Naive thymus-derived CD4-positive, alpha-beta T cell (primary cell): ENCODE measurements at regions not wholly inside any gene's neighbourhood (a gene's known extent, or its start where the extent isn't known, plus 50 kb on each side); places are given as distances from the start of the nearest gene placed in this dataset.

Source experiments
- ATAC-seq: fragments of 150-1000 bp; cut with Tn5 transposase; 2 replicates; pipeline ENCODE4 v1.10.0; 2021; ENCODE audit warnings: mild to moderate bottlenecking, moderate library complexity
- CTCF ChIA-PET: fragments of 350-600 bp; sonication (Branson Sonifier 250); formaldehyde crosslinking; loops from one replicate; lab custom pipeline; 2021; ENCODE audit warnings: antibody characterized with exemption; lab: Charles Lee
- POLR2A ChIA-PET: fragments of 350-600 bp; sonication (Branson Sonifier 250); formaldehyde crosslinking; loops from one replicate; lab custom pipeline; 2021; ENCODE audit warnings: antibody characterized with exemption, inconsistent platforms; lab: Charles Lee
- DNase-seq, 9 donors: peaks; one replicate each; pipeline versions ENCODE4 v3.0.0 to v3.0.0-alpha.2; 2020 to 2022; ENCODE audit warnings: mixed read lengths in 1 of 9
- H3K27ac ChIP-seq: one replicate; pipeline ENCODE4 v1.7.0; 2013; ENCODE audit warnings: mild to moderate bottlenecking, low read depth, low read length, moderate library complexity
- H3K27me3 ChIP-seq, 2 donors: one replicate each; pipeline ENCODE4 v1.7.0; 2013; ENCODE audit warnings: low read length in 2 of 2, mild to moderate bottlenecking in 2 of 2, moderate library complexity in 2 of 2; ENCODE audit not compliant: control insufficient read depth in 2 of 2, insufficient read depth in 2 of 2
- H3K36me3 ChIP-seq, 3 experiments: 1 replicate in 2 of 3; 2 replicates in 1 of 3; pipeline ENCODE4 v1.7.0; 2013; ENCODE audit warnings: low read length in 3 of 3, mild to moderate bottlenecking in 3 of 3, moderate library complexity in 1 of 3; ENCODE audit not compliant: insufficient read depth in 3 of 3, control insufficient read depth in 2 of 3
- H3K4me1 ChIP-seq, 2 donors: one replicate each; pipeline ENCODE4 v1.7.0; 2013; ENCODE audit warnings: low read length in 2 of 2, mild to moderate bottlenecking in 2 of 2, moderate library complexity in 1 of 2; ENCODE audit not compliant: control insufficient read depth in 2 of 2, insufficient read depth in 2 of 2
- H3K4me3 ChIP-seq: 2 replicates; pipeline ENCODE4 v1.7.0; 2013; ENCODE audit warnings: mild to moderate bottlenecking, low read length
- H3K9me3 ChIP-seq, 3 experiments: 1 replicate in 2 of 3; 2 replicates in 1 of 3; pipeline ENCODE4 v1.7.0; 2013; ENCODE audit warnings: low read length in 3 of 3; ENCODE audit not compliant: control insufficient read depth in 2 of 3
- H3K27ac Mint-ChIP-seq, 9 donors: one replicate each; pipeline ENCODE4 v1.8.0; 2020 to 2022; ENCODE audit warnings: mixed read lengths in 9 of 9, mild to moderate bottlenecking in 8 of 9, moderate library complexity in 5 of 9, inconsistent platforms in 2 of 9
- H3K27me3 Mint-ChIP-seq, 5 donors: one replicate each; pipeline ENCODE4 v1.8.0; 2021 to 2022; ENCODE audit warnings: mixed read lengths in 5 of 5, mild to moderate bottlenecking in 1 of 5
- H3K36me3 Mint-ChIP-seq, 5 donors: one replicate each; pipeline ENCODE4 v1.8.0; 2020 to 2022; ENCODE audit warnings: mixed read lengths in 5 of 5, mild to moderate bottlenecking in 3 of 5, inconsistent platforms in 1 of 5
- H3K4me1 Mint-ChIP-seq, 7 donors: one replicate each; pipeline ENCODE4 v1.8.0; 2020 to 2022; ENCODE audit warnings: mixed read lengths in 7 of 7, mild to moderate bottlenecking in 3 of 7, inconsistent platforms in 1 of 7
- H3K4me3 Mint-ChIP-seq, 10 donors: one replicate each; pipeline ENCODE4 v1.8.0; 2020 to 2022; ENCODE audit warnings: mild to moderate bottlenecking in 10 of 10, mixed read lengths in 10 of 10, moderate library complexity in 6 of 10, inconsistent platforms in 2 of 10
- H3K9me3 Mint-ChIP-seq, 11 donors: one replicate each; pipeline ENCODE4 v1.8.0; 2020 to 2022; ENCODE audit warnings: mixed read lengths in 11 of 11, mild to moderate bottlenecking in 4 of 11, inconsistent platforms in 1 of 11, moderate library complexity in 1 of 11
- intact Hi-C, 2 donors: fragments of 100-400 bp; cut with micrococcal nuclease; formaldehyde crosslinking; loops; one replicate each; pipeline ENCODE4 v1.15.1; 2023

- Histone ChIP-seq H3K27ac (no peak overlapping the region), H3K4me3 (no peak overlapping the region), H3K36me3 (no peaks in the 10 kb centered on the region), H3K4me1 (no peaks in the 10 kb centered on the region), H3K27me3 (no peaks in the 10 kb centered on the region), H3K9me3 (no peaks in the 10 kb centered on the region)
- no peak for DNase-seq
- Mint-ChIP-seq H3K4me3 (no peak overlapping the region), H3K27me3 (peaks cover 0 to 15% (median 8%) of the 10 kb centered on the region in 5 donors), H3K36me3 (no peaks in the 10 kb centered on the region), H3K4me1 (no peaks in the 10 kb centered on the region), H3K9me3 (peaks cover 0 to 2% (median 0%) of the 10 kb centered on the region in 11 donors), H3K27ac (no peak overlapping the region)
- POLR2A ChIA-PET, result no interaction called here
- CTCF ChIA-PET, result no interaction called here
- intact Hi-C loops, result no loop called here
- no peak for ATAC-seq
Measured at GRCh38 chr12:97216848-97217247, 245.8 kb upstream of the RMST start.

GRCh38 chr12:97222391-97222790, 240.2 kb upstream of the RMST start:
- no peak for ATAC-seq
- H3K27me3 Mint-ChIP-seq, result peaks cover 0 to 15% (median 10%) of the 10 kb centered on the region in 5 donors
- Histone ChIP-seq H3K36me3 (no peaks in the 10 kb centered on the region), H3K9me3 (no peaks in the 10 kb centered on the region), H3K27me3 (no peaks in the 10 kb centered on the region), H3K4me1 (no peaks in the 10 kb centered on the region), H3K4me3 (no peak overlapping the region), H3K27ac (no peak overlapping the region)
- no peak for DNase-seq
- no peaks in the 10 kb centered on the region for H3K36me3 Mint-ChIP-seq
- ChIA-PET POLR2A (no interaction called here), CTCF (no interaction called here)
- no peak overlapping the region for H3K4me3 Mint-ChIP-seq
- no peak overlapping the region for H3K27ac Mint-ChIP-seq
- peaks cover 0 to 4% (median 0%) of the 10 kb centered on the region in 11 donors for H3K9me3 Mint-ChIP-seq
- intact Hi-C loops, result no loop called here
- H3K4me1 Mint-ChIP-seq, result no peaks in the 10 kb centered on the region

- no peak for DNase-seq
- POLR2A ChIA-PET, result no interaction called here
- Mint-ChIP-seq H3K27me3 (peaks cover 0 to 15% (median 10%) of the 10 kb centered on the region in 5 donors), H3K27ac (no peak overlapping the region), H3K9me3 (peaks cover 0 to 4% (median 0%) of the 10 kb centered on the region in 11 donors), H3K4me1 (no peaks in the 10 kb centered on the region), H3K4me3 (no peak overlapping the region), H3K36me3 (no peaks in the 10 kb centered on the region)
- Histone ChIP-seq H3K27me3 (no peaks in the 10 kb centered on the region), H3K9me3 (no peaks in the 10 kb centered on the region), H3K4me1 (no peaks in the 10 kb centered on the region), H3K36me3 (no peaks in the 10 kb centered on the region), H3K4me3 (no peak overlapping the region), H3K27ac (no peak overlapping the region)
- CTCF ChIA-PET, result no interaction called here
- no peak for ATAC-seq
- intact Hi-C loops, result no loop called here
Measured at GRCh38 chr12:97223419-97223818, 239.2 kb upstream of the RMST start.

- H3K27ac Mint-ChIP-seq, result no peak overlapping the region
- no peaks in the 10 kb centered on the region for H3K4me1 ChIP-seq
- H3K27me3 Mint-ChIP-seq, result peaks cover 0 to 18% (median 4%) of the 10 kb centered on the region in 5 donors
- intact Hi-C loops, result no loop called here
- no peaks in the 10 kb centered on the region for H3K36me3 Mint-ChIP-seq
- no peak overlapping the region for H3K4me3 Mint-ChIP-seq
- ATAC-seq (no peak), DNase-seq (no peak)
- H3K27me3 ChIP-seq, result no peaks in the 10 kb centered on the region
- no peaks in the 10 kb centered on the region for H3K4me1 Mint-ChIP-seq
- H3K36me3 ChIP-seq, result no peaks in the 10 kb centered on the region
- POLR2A ChIA-PET, result no interaction called here
- no peaks in the 10 kb centered on the region for H3K9me3 ChIP-seq
- no peak overlapping the region for H3K4me3 ChIP-seq
- H3K9me3 Mint-ChIP-seq, result peaks cover 0 to 11% (median 1%) of the 10 kb centered on the region in 11 donors
- CTCF ChIA-PET, result no interaction called here
- H3K27ac ChIP-seq, result no peak overlapping the region
Measured at GRCh38 chr12:97229004-97229403, 233.6 kb upstream of the RMST start.

- Mint-ChIP-seq H3K4me3 (no peak overlapping the region), H3K27me3 (peaks cover 0 to 23% (median 6%) of the 10 kb centered on the region in 5 donors), H3K9me3 (peaks cover 0 to 4% (median 0%) of the 10 kb centered on the region in 11 donors), H3K27ac (no peak overlapping the region), H3K36me3 (no peaks in the 10 kb centered on the region), H3K4me1 (no peaks in the 10 kb centered on the region)
- CTCF ChIA-PET, result no interaction called here
- intact Hi-C loops, result no loop called here
- POLR2A ChIA-PET, result no interaction called here
- H3K27ac ChIP-seq, result no peak overlapping the region
- no peaks in the 10 kb centered on the region for H3K36me3 ChIP-seq
- no peak for DNase-seq
- H3K4me1 ChIP-seq, result no peaks in the 10 kb centered on the region
- H3K4me3 ChIP-seq, result no peak overlapping the region
- no peaks in the 10 kb centered on the region for H3K27me3 ChIP-seq
- ATAC-seq, result no peak
- no peaks in the 10 kb centered on the region for H3K9me3 ChIP-seq
Measured at GRCh38 chr12:97235102-97235501, 227.5 kb upstream of the RMST start.

- no peaks in the 10 kb centered on the region for H3K36me3 ChIP-seq
- Mint-ChIP-seq H3K9me3 (peaks cover 0 to 6% (median 0%) of the 10 kb centered on the region in 11 donors), H3K27me3 (peaks cover 0 to 24% (median 5%) of the 10 kb centered on the region in 5 donors), H3K4me3 (no peak overlapping the region), H3K4me1 (no peaks in the 10 kb centered on the region), H3K27ac (no peak overlapping the region), H3K36me3 (peaks cover 0 to 3% (median 0%) of the 10 kb centered on the region in 5 donors)
- H3K4me3 ChIP-seq, result no peak overlapping the region
- H3K4me1 ChIP-seq, result no peaks in the 10 kb centered on the region
- POLR2A ChIA-PET, result no interaction called here
- no peaks in the 10 kb centered on the region for H3K9me3 ChIP-seq
- intact Hi-C loops, result no loop called here
- CTCF ChIA-PET, result no interaction called here
- no peaks in the 10 kb centered on the region for H3K27me3 ChIP-seq
- ATAC-seq, result no peak
- DNase-seq, result no peak
- no peak overlapping the region for H3K27ac ChIP-seq
Measured at GRCh38 chr12:97246368-97246767, 216.2 kb upstream of the RMST start.

- ChIA-PET CTCF (no interaction called here), POLR2A (no interaction called here)
Measured at GRCh38 chr12:97250483-97250882, 212.1 kb upstream of the RMST start.

More at GRCh38 chr12:97250483-97250882, 212.1 kb upstream of the RMST start:
- no peaks in the 10 kb centered on the region for H3K4me1 Mint-ChIP-seq
- ATAC-seq (no peak), DNase-seq (no peak)
- intact Hi-C loops, result no loop called here
- no peak overlapping the region for H3K27ac Mint-ChIP-seq
- no peaks in the 10 kb centered on the region for H3K36me3 Mint-ChIP-seq
- H3K27me3 ChIP-seq, result peaks cover 0 to 2% of the 10 kb centered on the region in 2 donors
- H3K4me1 ChIP-seq, result no peaks in the 10 kb centered on the region
- H3K36me3 ChIP-seq, result no peaks in the 10 kb centered on the region
- no peak overlapping the region for H3K4me3 ChIP-seq
- H3K9me3 Mint-ChIP-seq, result peaks cover 0 to 4% (median 0%) of the 10 kb centered on the region in 11 donors
- H3K27me3 Mint-ChIP-seq, result peaks cover 0 to 29% (median 9%) of the 10 kb centered on the region in 5 donors
- no peak overlapping the region for H3K4me3 Mint-ChIP-seq
- no peaks in the 10 kb centered on the region for H3K9me3 ChIP-seq
- no peak overlapping the region for H3K27ac ChIP-seq
